ENCODE measurements at regions not wholly inside any gene's neighbourhood (a gene's known extent, or its start where the extent isn't known, plus 50 kb on each side); places are given as distances from the start of the nearest gene placed in this dataset.

- Mint-ChIP-seq H3K4me3 (no peak overlapping the region), H3K27ac (no peak overlapping the region), H3K4me1 (no peaks in the 10 kb centered on the region), H3K9me3 (peaks cover 11% of the 10 kb centered on the region), H3K36me3 (ENCODE audit: low read depth) (no peaks in the 10 kb centered on the region), H3K27me3 (no peaks in the 10 kb centered on the region)
- no peak for ATAC-seq
- DNase-seq = no peak
These were observed 563.4 kb upstream of the CA10 start for GRCh38 chr17:52721910-52722309.

DNA sequence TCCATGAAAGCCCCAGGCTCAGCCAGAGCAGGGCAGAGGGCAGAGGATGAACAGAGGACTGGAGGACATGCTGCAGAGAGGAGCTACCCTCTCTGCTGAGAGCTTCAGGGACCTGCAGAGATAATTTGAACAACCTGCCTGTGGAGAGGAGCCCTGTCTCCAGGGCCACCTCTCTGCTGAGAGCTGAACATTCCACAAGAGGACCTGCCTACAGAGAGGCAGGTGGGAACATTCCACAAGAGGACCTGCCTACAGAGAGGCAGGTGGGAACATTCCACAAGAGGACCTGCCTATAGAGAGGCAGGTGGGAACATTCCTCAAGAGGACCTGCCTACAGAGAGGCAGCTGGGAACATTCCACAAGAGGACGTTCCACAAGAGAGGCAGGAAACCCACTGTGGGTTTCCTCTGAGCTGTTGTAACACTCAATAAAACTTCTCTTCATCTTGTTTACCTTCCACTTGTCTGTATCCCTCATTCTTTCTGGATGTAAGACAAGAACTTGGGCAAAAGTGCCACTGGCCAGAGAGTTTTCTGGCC lies 551.9 kb upstream of the CA10 start:
- H3K27me3 Mint-ChIP-seq = no peaks in the 10 kb centered on the region
- peaks cover 8% of the 10 kb centered on the region for H3K9me3 Mint-ChIP-seq
- DNase-seq = no peak
- no peak for ATAC-seq
- H3K4me1 Mint-ChIP-seq = no peaks in the 10 kb centered on the region
- no peak overlapping the region for H3K4me3 Mint-ChIP-seq
- H3K36me3 Mint-ChIP-seq (ENCODE audit: low read depth) = no peaks in the 10 kb centered on the region
- H3K27ac Mint-ChIP-seq = no peak overlapping the region

- Mint-ChIP-seq H3K4me3 (no peak overlapping the region), H3K27me3 (no peaks in the 10 kb centered on the region), H3K4me1 (no peaks in the 10 kb centered on the region), H3K36me3 (ENCODE audit: low read depth) (no peaks in the 10 kb centered on the region), H3K27ac (no peak overlapping the region), H3K9me3 (peaks cover 11% of the 10 kb centered on the region)
- no peak for DNase-seq
- ATAC-seq = no peak
These were observed 551.2 kb upstream of the CA10 start for GRCh38 chr17:52709724-52710123.

DNA sequence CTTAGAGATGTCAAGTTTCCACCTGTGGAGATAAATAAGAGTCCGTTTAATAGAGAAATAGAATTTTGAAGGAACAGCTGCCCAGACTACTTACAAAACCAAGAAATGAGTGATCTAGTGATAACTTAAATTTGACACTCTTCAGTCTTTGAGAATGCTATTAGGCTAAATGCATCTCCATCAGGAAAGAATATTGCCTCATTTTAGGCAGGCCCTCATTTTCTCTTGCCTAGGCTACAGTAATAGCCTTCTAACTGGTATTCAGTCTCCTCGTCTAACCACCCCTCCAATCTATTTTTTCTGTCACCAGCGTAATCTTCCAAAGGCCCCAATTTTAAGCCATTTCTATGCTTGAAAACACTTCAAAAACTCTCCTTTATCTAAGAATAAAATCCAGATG lies 537.8 kb upstream of the CA10 start:
- no peak overlapping the region for H3K27ac Mint-ChIP-seq
- no peaks in the 10 kb centered on the region for H3K27me3 Mint-ChIP-seq
- peaks cover 14% of the 10 kb centered on the region for H3K9me3 Mint-ChIP-seq
- no peaks in the 10 kb centered on the region for H3K4me1 Mint-ChIP-seq
- no peak overlapping the region for H3K4me3 Mint-ChIP-seq
- no peaks in the 10 kb centered on the region for H3K36me3 Mint-ChIP-seq (ENCODE audit: low read depth)
- ATAC-seq = no peak
- DNase-seq = no peak

GRCh38 chr17:52686140-52686539 lies 527.6 kb upstream of the CA10 start:
- Mint-ChIP-seq H3K36me3 (ENCODE audit: low read depth) (no peaks in the 10 kb centered on the region), H3K27ac (no peak overlapping the region), H3K4me1 (no peaks in the 10 kb centered on the region), H3K4me3 (no peak overlapping the region), H3K27me3 (no peaks in the 10 kb centered on the region), H3K9me3 (peaks cover 13% of the 10 kb centered on the region)
- ATAC-seq (no peak), DNase-seq (no peak)

GRCh38 chr17:52681480-52681879 lies 523.0 kb upstream of the CA10 start:
- no peak for DNase-seq
- H3K4me3 Mint-ChIP-seq = no peak overlapping the region
- H3K4me1 Mint-ChIP-seq = no peaks in the 10 kb centered on the region
- H3K36me3 Mint-ChIP-seq (ENCODE audit: low read depth) = no peaks in the 10 kb centered on the region
- no peak overlapping the region for H3K27ac Mint-ChIP-seq
- no peak for ATAC-seq
- no peaks in the 10 kb centered on the region for H3K27me3 Mint-ChIP-seq
- peaks cover 21% of the 10 kb centered on the region for H3K9me3 Mint-ChIP-seq

- Mint-ChIP-seq H3K9me3 (peaks cover 21% of the 10 kb centered on the region), H3K27ac (no peak overlapping the region), H3K36me3 (ENCODE audit: low read depth) (no peaks in the 10 kb centered on the region), H3K27me3 (no peaks in the 10 kb centered on the region), H3K4me3 (no peak overlapping the region), H3K4me1 (no peaks in the 10 kb centered on the region)
- ATAC-seq = no peak
- DNase-seq = no peak
These were observed 519.7 kb upstream of the CA10 start for GRCh38 chr17:52678211-52678610.

DNA sequence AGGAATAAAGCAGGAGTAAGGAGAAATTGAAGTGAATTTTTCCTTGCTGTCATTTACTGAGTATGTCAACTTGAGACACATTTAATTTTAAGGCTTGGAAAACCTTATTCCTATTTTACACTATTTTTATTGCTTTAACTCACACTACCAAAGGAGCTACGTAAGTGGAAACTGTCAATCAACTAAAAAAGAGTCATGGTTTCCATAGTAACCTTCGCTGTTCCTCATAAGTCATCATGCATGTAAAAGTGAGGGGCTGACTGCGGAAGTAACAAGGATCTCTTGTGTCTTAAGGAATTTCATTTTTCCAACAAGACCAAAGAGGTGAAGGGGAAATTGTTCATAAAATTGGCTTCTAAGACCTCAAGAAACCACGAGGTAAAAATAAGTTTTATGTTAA lies 516.2 kb upstream of the CA10 start:
- H3K4me3 Mint-ChIP-seq = no peak overlapping the region
- H3K9me3 Mint-ChIP-seq = peaks cover 10% of the 10 kb centered on the region
- no peaks in the 10 kb centered on the region for H3K27me3 Mint-ChIP-seq
- no peak for DNase-seq
- ATAC-seq = no peak
- no peak overlapping the region for H3K27ac Mint-ChIP-seq
- H3K36me3 Mint-ChIP-seq (ENCODE audit: low read depth) = no peaks in the 10 kb centered on the region
- no peaks in the 10 kb centered on the region for H3K4me1 Mint-ChIP-seq

DNA sequence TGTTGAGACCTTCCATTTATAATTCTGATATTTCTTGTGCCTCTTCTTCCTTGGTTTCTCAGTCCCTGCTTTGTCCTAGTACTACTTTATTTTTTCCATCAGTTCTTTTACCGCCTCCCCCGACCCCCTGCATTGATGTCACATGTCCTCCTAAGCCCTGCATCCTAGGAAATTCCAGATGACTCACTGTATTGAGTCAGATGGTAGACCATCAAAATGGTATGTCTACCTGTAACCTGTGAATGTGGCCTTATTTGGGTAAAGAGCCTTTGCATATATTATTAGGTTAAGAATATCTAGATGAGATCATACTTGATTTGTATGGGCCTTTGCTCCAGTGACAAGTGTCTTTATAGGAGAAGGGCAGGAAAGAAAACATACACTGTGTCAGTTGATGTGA lies 515.3 kb upstream of the CA10 start:
- no peak for ATAC-seq
- peaks cover 6% of the 10 kb centered on the region for H3K9me3 Mint-ChIP-seq

DNA sequence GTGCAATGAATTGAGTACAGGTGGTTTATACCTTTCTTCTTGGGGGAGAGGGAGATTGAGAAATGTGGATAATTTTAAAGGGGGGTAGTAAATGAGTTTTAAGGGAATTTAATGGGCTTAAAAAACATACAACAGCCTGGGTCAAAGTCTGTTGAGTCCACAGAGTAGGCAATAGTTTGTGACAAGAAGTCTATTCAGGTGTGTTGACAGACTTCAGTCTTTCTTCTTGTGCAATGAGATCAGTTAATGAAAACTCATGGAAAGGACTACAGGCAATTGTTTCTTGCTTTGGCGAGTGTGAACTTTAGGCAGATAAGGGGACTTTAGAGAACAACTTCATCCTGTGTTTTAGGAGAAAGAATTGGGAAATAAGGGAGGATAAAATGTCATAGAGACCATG lies 507.8 kb upstream of the CA10 start:
- ATAC-seq = no peak
- H3K36me3 Mint-ChIP-seq (ENCODE audit: low read depth) = no peaks in the 10 kb centered on the region
- no peak overlapping the region for H3K27ac Mint-ChIP-seq
- no peaks in the 10 kb centered on the region for H3K27me3 Mint-ChIP-seq
- H3K4me3 Mint-ChIP-seq = no peak overlapping the region
- H3K9me3 Mint-ChIP-seq = peaks cover 18% of the 10 kb centered on the region
- DNase-seq = no peak
- H3K4me1 Mint-ChIP-seq = no peaks in the 10 kb centered on the region

More for the DNA sequence above, 515.3 kb upstream of the CA10 start:
- Mint-ChIP-seq H3K27ac (no peak overlapping the region), H3K4me3 (no peak overlapping the region), H3K27me3 (no peaks in the 10 kb centered on the region), H3K4me1 (no peaks in the 10 kb centered on the region), H3K36me3 (ENCODE audit: low read depth) (no peaks in the 10 kb centered on the region)
- DNase-seq = no peak

DNA sequence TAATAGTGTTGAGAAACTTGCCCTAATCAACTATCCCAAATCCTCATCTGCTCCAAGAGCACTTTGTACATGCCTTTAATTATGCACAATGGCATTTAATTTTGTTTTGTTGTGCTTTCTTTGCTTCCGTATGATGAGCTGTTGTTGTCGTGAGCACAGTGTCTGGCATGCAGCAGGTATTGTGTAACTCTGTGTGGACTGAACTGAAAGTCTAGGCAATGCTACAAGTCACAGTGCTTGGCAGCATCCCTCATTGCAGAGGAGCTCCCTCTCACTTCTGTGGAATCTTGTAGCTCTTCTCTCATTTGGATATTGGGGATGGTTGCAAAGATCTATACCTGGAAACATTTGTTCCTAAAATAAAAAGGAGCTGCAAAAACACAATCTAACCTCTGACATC lies 502.2 kb upstream of the CA10 start:
- Mint-ChIP-seq H3K27ac (no peak overlapping the region), H3K4me3 (no peak overlapping the region), H3K4me1 (no peaks in the 10 kb centered on the region)

DNA sequence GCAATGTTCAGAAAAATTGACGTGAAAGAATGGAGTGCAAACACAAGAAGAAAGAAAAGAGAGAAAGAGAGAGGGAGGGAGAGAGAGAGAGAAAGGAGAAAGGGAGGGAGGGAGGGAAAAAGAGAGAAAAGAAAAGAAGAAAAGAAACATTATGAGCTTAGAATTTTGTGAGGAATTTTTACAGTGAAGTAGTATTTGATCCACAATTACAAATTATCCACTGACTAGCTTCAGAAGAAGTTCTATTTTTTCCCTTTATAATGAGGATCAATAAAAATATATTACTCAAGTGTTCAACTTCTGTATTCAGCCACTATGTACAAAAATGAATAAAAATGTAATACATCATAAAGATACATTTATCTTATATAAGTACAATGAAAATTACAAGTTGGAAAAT lies 494.5 kb upstream of the CA10 start:
- no peak for DNase-seq
- Mint-ChIP-seq H3K4me1 (no peaks in the 10 kb centered on the region), H3K4me3 (no peak overlapping the region), H3K36me3 (ENCODE audit: low read depth) (no peaks in the 10 kb centered on the region), H3K9me3 (peaks cover 8% of the 10 kb centered on the region), H3K27ac (no peak overlapping the region), H3K27me3 (no peaks in the 10 kb centered on the region)
- ATAC-seq = no peak

More for the DNA sequence above, 502.2 kb upstream of the CA10 start:
- Mint-ChIP-seq H3K27me3 (no peaks in the 10 kb centered on the region), H3K9me3 (peaks cover 4% of the 10 kb centered on the region), H3K36me3 (ENCODE audit: low read depth) (no peaks in the 10 kb centered on the region)
- no peak for DNase-seq
- no peak for ATAC-seq

- Mint-ChIP-seq H3K27me3 (no peaks in the 10 kb centered on the region), H3K27ac (no peak overlapping the region), H3K4me1 (no peaks in the 10 kb centered on the region), H3K36me3 (ENCODE audit: low read depth) (no peaks in the 10 kb centered on the region), H3K4me3 (no peak overlapping the region), H3K9me3 (peaks cover 8% of the 10 kb centered on the region)
- no peak for ATAC-seq
- no peak for DNase-seq
These were observed 490.5 kb upstream of the CA10 start for GRCh38 chr17:52648995-52649394.

GRCh38 chr17:52647411-52647810 lies 488.9 kb upstream of the CA10 start:
- H3K27me3 Mint-ChIP-seq = no peaks in the 10 kb centered on the region
- peaks cover 4% of the 10 kb centered on the region for H3K9me3 Mint-ChIP-seq
- H3K27ac Mint-ChIP-seq = no peak overlapping the region
- ATAC-seq = no peak
- no peak for DNase-seq
- no peak overlapping the region for H3K4me3 Mint-ChIP-seq
- H3K4me1 Mint-ChIP-seq = no peaks in the 10 kb centered on the region
- no peaks in the 10 kb centered on the region for H3K36me3 Mint-ChIP-seq (ENCODE audit: low read depth)

- DNase-seq (no peak), ATAC-seq (no peak)
- Mint-ChIP-seq H3K36me3 (ENCODE audit: low read depth) (no peaks in the 10 kb centered on the region), H3K9me3 (peaks cover 7% of the 10 kb centered on the region), H3K4me1 (no peaks in the 10 kb centered on the region), H3K27me3 (no peaks in the 10 kb centered on the region), H3K4me3 (no peak overlapping the region), H3K27ac (no peak overlapping the region)
These were observed 477.9 kb upstream of the CA10 start for GRCh38 chr17:52636443-52636842.

GRCh38 chr17:52606590-52606989 lies 448.1 kb upstream of the CA10 start:
- Mint-ChIP-seq H3K27me3 (no peaks in the 10 kb centered on the region), H3K27ac (no peak overlapping the region), H3K4me3 (no peak overlapping the region), H3K36me3 (ENCODE audit: low read depth) (no peaks in the 10 kb centered on the region), H3K9me3 (no peaks in the 10 kb centered on the region), H3K4me1 (no peaks in the 10 kb centered on the region)
- DNase-seq (no peak), ATAC-seq (no peak)
